GM18508 (cell line): ENCODE measurements at regions not wholly inside any gene's neighbourhood (a gene's known extent, or its start where the extent isn't known, plus 50 kb on each side); places are given as distances from the start of the nearest gene placed in this dataset.

Source experiments
- ATAC-seq: cut with Tn5 transposase; IDR thresholded peaks from one replicate; pipeline ENCODE4 v1.9.1; 2021; ENCODE audit warnings: moderate number of reproducible peaks; ENCODE audit not compliant: insufficient read depth, unreplicated experiment

- ATAC-seq: no peak
Observed at GRCh38 chr15:38072007-38072347, 137.5 kb downstream of the TMCO5A start.

GRCh38 chr15:38072348-38073177 is 138.1 kb downstream of the TMCO5A start:
- ATAC-seq: peak; percentile 56

- no peak for ATAC-seq
Observed at GRCh38 chr15:38073178-38073946, 138.9 kb downstream of the TMCO5A start.

DNA sequence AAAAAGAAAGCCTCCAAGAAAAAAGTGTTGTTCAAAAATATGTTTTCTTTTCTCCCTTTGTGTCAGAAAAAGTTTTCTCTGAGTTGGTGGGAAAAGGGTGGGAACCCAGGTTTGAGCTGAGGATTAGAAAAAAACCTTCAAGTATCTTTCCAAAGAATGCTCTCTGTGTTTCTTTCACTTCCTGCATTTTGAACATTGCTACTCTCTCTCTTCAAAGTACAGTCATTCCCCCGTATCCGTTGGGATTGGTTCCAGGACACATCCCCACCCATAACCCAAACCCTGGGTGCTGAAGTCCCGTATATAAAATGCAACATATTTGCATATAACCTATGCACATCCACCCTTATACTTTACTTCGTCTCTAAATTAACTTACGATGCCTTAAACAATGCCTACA is 139.6 kb downstream of the TMCO5A start:
- no peak for ATAC-seq

- ATAC-seq: no peak
Observed at GRCh38 chr15:38075466-38075865, 141.0 kb downstream of the TMCO5A start.

DNA sequence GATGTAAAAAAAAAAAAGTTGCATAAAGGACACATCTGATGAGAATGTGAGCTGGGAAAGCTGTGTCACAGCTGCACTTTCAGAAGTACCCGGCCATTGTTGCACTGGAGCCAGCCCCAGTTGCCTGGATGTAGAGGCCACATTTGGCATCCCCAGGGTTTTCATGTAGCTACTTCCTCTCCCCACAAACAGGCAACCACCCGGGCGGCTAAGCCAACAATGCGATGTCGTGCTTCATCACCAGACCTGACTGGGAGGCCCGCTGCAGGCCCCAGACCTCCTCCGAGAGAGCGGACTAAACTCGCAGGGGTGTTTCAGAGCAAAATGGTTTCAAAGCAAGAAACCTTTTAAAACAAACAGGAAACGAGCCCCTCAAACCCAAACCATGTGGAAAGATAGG is 142.3 kb downstream of the TMCO5A start:
- ATAC-seq: no peak

- no peak for ATAC-seq
Observed at GRCh38 chr15:38079236-38079635, 144.8 kb downstream of the TMCO5A start.

DNA sequence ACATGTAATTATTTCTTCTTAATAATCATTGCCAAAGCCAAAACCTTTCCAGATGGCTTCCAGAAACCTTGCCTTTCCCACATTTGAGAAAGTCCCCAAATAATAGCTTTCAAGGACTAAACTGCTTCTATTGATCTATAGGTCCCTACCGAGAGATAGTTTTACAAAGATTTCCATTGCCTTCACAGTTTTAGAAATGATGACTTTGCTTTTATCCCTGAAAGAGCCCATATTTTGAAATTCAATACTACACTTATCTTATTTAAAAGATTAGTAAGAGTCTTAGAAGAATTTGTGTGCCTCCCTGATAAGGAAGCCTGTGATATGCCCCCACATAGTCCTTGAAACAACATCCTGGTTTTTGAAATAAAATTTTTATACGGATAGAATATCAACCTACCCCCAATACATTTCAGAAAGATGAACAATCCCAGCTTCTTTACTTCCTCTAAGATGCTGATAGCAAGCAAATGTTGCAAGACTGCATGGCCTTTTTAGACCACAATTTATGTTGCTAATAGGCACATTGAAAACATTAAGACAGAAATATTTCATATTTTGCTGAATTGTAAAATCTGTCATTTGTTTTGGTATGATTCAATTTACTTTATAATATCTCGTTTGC is 146.3 kb downstream of the TMCO5A start:
- no peak for ATAC-seq

- ATAC-seq: peak; percentile 82
Observed at GRCh38 chr15:38084289-38084688, 149.8 kb downstream of the TMCO5A start.

DNA sequence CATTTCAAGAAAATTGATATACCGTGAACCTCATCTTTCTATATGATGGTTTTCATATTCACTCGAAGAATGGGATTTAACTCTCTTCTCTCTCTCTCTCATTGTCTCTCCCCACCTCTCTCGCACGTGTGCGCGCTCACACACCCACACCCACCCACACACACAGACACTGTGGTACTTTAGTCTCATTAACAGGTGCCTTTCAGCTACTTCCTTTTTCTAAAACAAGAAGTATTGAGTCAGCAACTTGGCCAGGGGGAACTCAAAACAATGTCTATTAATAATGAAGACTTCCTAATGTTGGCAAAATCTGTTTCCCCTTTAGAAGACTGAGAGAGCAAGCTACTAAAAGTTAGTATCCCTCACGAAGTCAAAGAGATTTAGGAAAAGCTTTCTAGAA is 150.7 kb downstream of the TMCO5A start:
- ATAC-seq: peak; percentile 57

GRCh38 chr15:38085931-38086568 is 151.6 kb downstream of the TMCO5A start:
- ATAC-seq: no peak

DNA sequence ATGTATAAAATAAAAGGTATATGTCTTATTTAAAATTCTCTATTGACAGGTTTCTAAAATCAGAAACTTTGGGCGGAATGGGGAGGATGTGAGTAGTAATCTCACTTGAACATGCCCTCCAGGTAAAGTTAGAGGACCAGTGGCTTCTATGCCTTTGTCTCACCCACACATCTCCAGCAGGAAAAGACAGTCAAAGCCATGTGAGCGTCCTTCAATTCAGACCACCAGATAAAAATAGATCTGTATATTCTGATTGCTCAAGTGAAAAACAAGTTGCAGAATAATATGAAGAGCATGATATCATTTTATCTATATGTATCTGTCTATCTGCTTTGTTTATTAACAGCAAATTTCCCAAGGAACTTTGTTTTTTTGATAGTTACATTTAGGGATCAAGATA is 152.2 kb downstream of the TMCO5A start:
- no peak for ATAC-seq

GRCh38 chr15:38088971-38089370 is 154.5 kb downstream of the TMCO5A start:
- ATAC-seq: no peak

- ATAC-seq: no peak
Observed at GRCh38 chr15:38090223-38090622, 155.8 kb downstream of the TMCO5A start.

DNA sequence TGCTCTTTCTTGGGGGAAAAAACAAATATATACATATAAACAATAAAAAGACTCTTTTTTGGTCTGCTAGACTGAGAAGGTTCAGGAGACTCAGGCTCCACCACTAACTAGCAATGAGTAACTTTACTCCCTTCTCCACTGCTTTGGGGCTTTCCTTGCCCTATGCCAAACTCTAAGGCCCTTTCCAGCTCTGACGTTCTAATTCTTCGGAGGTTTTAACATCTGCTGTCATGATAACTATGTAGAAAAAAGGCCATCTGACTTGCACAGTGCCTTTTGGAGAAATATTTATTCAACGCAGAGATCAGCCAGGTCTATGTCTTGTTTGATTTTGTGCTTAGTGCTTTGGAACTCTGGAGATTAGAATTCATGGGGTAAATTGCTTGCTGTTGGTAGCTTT is 156.2 kb downstream of the TMCO5A start:
- no peak for ATAC-seq

GRCh38 chr15:38091078-38091645 is 156.7 kb downstream of the TMCO5A start:
- ATAC-seq: no peak

GRCh38 chr15:38093931-38094330 is 158.7 kb upstream of the SPRED1 start:
- no peak for ATAC-seq

- ATAC-seq: no peak
Observed at GRCh38 chr15:38102972-38103371, 149.7 kb upstream of the SPRED1 start.

DNA sequence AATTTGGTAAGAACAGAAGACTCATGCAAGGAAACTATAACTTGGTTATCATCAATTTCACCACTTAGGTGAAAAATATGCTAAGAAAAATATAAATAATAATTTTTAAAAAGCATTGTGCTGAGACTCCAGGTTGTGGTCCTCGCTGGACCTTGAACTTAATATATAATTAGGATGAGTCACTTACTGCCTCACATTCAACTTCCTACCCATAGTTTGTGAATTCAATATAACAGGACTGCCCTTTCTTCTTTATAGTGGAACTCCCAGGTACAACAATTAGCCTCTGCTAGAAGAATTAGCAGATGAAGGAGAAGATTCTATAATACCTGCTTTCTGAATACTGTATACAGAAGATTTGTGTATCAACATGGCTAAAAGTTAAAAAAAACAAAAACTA is 149.1 kb upstream of the SPRED1 start:
- ATAC-seq: no peak

GRCh38 chr15:38111070-38111469 is 141.6 kb upstream of the SPRED1 start:
- no peak for ATAC-seq
